HepG2 (cell line): ENCODE measurements at regions not wholly inside any gene's neighbourhood (a gene's known extent, or its start where the extent isn't known, plus 50 kb on each side); places are given as distances from the start of the nearest gene placed in this dataset.

Experiments
- ATAC-seq: fragments of 200-7000 bp; cut with Tn5 transposase; 3 replicates; pipeline ENCODE4 v1.9.1; 2020; ENCODE audit warnings: mild to moderate bottlenecking, moderate library complexity
- BruUV-seq: library from RNA; stranded (reverse); fragments of 400-500 nt; replicated peaks from 2 replicates; lab custom pipeline; 2021; lab: Mats Ljungman, UMichigan
- CTCF ChIA-PET: fragments of 300-600 bp; formaldehyde crosslinking; extraction: SDS; loops from one replicate; lab custom pipeline; 2021; ENCODE audit warnings: low total read pairs, inconsistent platforms, low intra/inter-chr PET ratio; lab: Yijun Ruan, JAX
- POLR2A ChIA-PET: fragments of 350-600 bp; sonication (Branson Sonifier 250); formaldehyde crosslinking; loops from one replicate; lab custom pipeline; 2020; ENCODE audit warnings: antibody characterized with exemption, inconsistent platforms; lab: Yijun Ruan, JAX
- DNase-seq: peaks from one replicate; pipeline ENCODE4 v3.0.0-alpha.2; 2015; ENCODE audit warnings: low spot score
- FAIRE-seq: peaks from 3 replicates; lab custom pipeline; 2011; peaks lifted over from hg19 to GRCh38; lab: Jason Lieb, UNC
- H2AFZ ChIP-seq: one replicate; pipeline ENCODE4 v1.6.1; 2011; ENCODE audit warnings: low read length, inconsistent platforms
- H3K27ac ChIP-seq: fragments of 300-600 bp; 3 replicates; pipeline ENCODE4 v1.8.0; 2011; ENCODE audit warnings: mixed run types, mild to moderate bottlenecking, mixed read lengths, low read length, inconsistent platforms; ENCODE audit not compliant: insufficient read depth; ENCODE audit errors: extremely low read length
- H3K27me3 ChIP-seq, 2 experiments: fragments of 200-600 bp in 1 of 2; 2 replicates in 1 of 2; 3 replicates in 1 of 2; pipeline versions ENCODE4 v1.6.0 to v1.8.0; 2011; ENCODE audit warnings: low read length in 2 of 2, mild to moderate bottlenecking in 2 of 2, moderate library complexity in 2 of 2, inconsistent platforms in 1 of 2; ENCODE audit not compliant: insufficient read depth in 2 of 2, control insufficient read depth in 1 of 2
- H3K36me3 ChIP-seq, 2 experiments: fragments of 200-600 bp in 1 of 2; replicated peaks in 1 of 2; 2 replicates in 1 of 2; 3 replicates in 1 of 2; pipeline versions ENCODE4 v1.5.1 to v1.8.0; 2011; ENCODE audit warnings: low read length in 2 of 2, inconsistent platforms in 1 of 2; ENCODE audit not compliant: insufficient read depth in 2 of 2, control insufficient read depth in 1 of 2
- H3K4me1 ChIP-seq: 2 replicates; pipeline ENCODE4 v1.5.1; 2012; ENCODE audit warnings: low read length, inconsistent platforms; ENCODE audit not compliant: insufficient read depth
- H3K4me2 ChIP-seq: 2 replicates; pipeline ENCODE4 v1.6.0; 2011; ENCODE audit warnings: low read depth, low read length, inconsistent platforms
- H3K4me3 ChIP-seq, 3 experiments: fragments of 200-600 bp in 1 of 3; sonication (generic), shearing (Covaris generic) in 1 of 3; replicated peaks in 1 of 3; 2 replicates each; pipeline ENCODE4 v1.5.1; 2011 to 2016; ENCODE audit warnings: low read length in 3 of 3, inconsistent platforms in 2 of 3, low read depth in 2 of 3, mild to moderate bottlenecking in 2 of 3, control low read depth in 1 of 3, mixed read lengths in 1 of 3; ENCODE audit not compliant: insufficient read depth in 1 of 3
- H3K79me2 ChIP-seq: one replicate; pipeline ENCODE4 v1.6.1; 2011; ENCODE audit warnings: low read length, inconsistent platforms; ENCODE audit not compliant: insufficient read depth
- H3K9ac ChIP-seq: 2 replicates; pipeline ENCODE4 v1.6.0; 2011; ENCODE audit warnings: mild to moderate bottlenecking, low read depth, low read length, inconsistent platforms; ENCODE audit not compliant: insufficient read depth
- H3K9me3 ChIP-seq: 2 replicates; pipeline ENCODE4 v1.5.1; 2012; ENCODE audit warnings: mild to moderate bottlenecking, low read length
- H4K20me1 ChIP-seq: 2 replicates; pipeline ENCODE4 v1.6.0; 2011; ENCODE audit warnings: inconsistent platforms, mild to moderate bottlenecking, low read length, moderate library complexity; ENCODE audit not compliant: insufficient read depth
- ARID3A ChIP-seq: IDR thresholded peaks from 2 replicates; pipeline ENCODE4 v1.6.1; 2012; ENCODE audit warnings: low read depth, low read length, improper control_type of control experiment
- HMGXB3 ChIP-seq: sonication (generic); formaldehyde crosslinking; IDR thresholded peaks from 2 replicates; pipeline ENCODE4 v1.4.0; 2020; ENCODE audit warnings: missing genetic modification reagents, borderline replicate concordance
- KDM2A ChIP-seq: sonication (generic); formaldehyde crosslinking; IDR thresholded peaks from 2 replicates; pipeline ENCODE4 v1.4.0; 2020; ENCODE audit warnings: low read depth, missing genetic modification reagents, borderline replicate concordance
- MEF2D ChIP-seq: sonication (generic); formaldehyde crosslinking; IDR thresholded peaks from 2 replicates; pipeline ENCODE4 v1.5.1; 2020; ENCODE audit warnings: mild to moderate bottlenecking, missing genetic modification reagents
- TCF12 ChIP-seq, 2 experiments: fragments of 450-650 bp in 1 of 2; sonication (generic) in 1 of 2; formaldehyde crosslinking in 1 of 2; IDR thresholded peaks; 2 replicates each; pipeline versions ENCODE4 v1.6.1 to v1.8.0; 2017 to 2022; ENCODE audit warnings: antibody characterized with exemption in 1 of 2, mild to moderate bottlenecking in 1 of 2, missing genetic modification reagents in 1 of 2, moderate library complexity in 1 of 2
- ZFP41 ChIP-seq: sonication (generic); formaldehyde crosslinking; IDR thresholded peaks from 2 replicates; pipeline ENCODE4 v1.4.0; 2020; ENCODE audit warnings: mild to moderate bottlenecking, missing genetic modification reagents, borderline replicate concordance
- ZMAT5 ChIP-seq: sonication (generic); formaldehyde crosslinking; IDR thresholded peaks from 2 replicates; pipeline ENCODE4 v1.5.0; 2020; ENCODE audit warnings: mild to moderate bottlenecking, low read depth, missing genetic modification reagents, borderline replicate concordance
- ZSCAN21 ChIP-seq: sonication (generic); formaldehyde crosslinking; IDR thresholded peaks from 2 replicates; pipeline ENCODE4 v1.8.0; 2022; ENCODE audit warnings: mild to moderate bottlenecking, missing genetic modification reagents, moderate library complexity, borderline replicate concordance
- whole genome bisulfite sequencing: methylation state at CpG from one replicate; pipeline ENCODE4 v1.1.6; 2017; ENCODE audit warnings: low lambda C conversion rate; 5-methylcytosine and 5-hydroxymethylcytosine counted together
- in situ Hi-C: cut with HindIII; loops from 2 replicates; pipeline ENCODE4 v1.10.0; 2017; ENCODE audit warnings: low pct_unique_long_range_greater_than_20kb; ENCODE audit not compliant: extremely low pct_ligation_motif_present
- intact Hi-C: fragments of 100-400 bp; cut with micrococcal nuclease; formaldehyde crosslinking; loops from one replicate; pipeline ENCODE4 v1.10.0; 2022; ENCODE audit not compliant: unreplicated experiment

- Histone ChIP-seq H2AFZ (no peak overlapping the region), H3K79me2 (no peaks in the 10 kb centered on the region), H3K4me2 (no peak overlapping the region), H3K27ac (no peak overlapping the region), H3K9ac (no peak overlapping the region), H3K4me3 (no peak overlapping the region), H4K20me1 (no peaks in the 10 kb centered on the region), H3K27me3 (no peaks in the 10 kb centered on the region), H3K36me3 (no peaks in the 10 kb centered on the region), H3K4me1 (no peaks in the 10 kb centered on the region), H3K9me3 (no peaks in the 10 kb centered on the region)
- 0% methylated on average over 1 of the region's 1 CpG for WGBS
- no peak for FAIRE-seq
- CTCF ChIA-PET, result no interaction called here
- TF ChIP-seq KDM2A (no peak), ZFP41 (no peak), ARID3A (no peak), ZMAT5 (CRISPR knock-in tag) (no peak)
- no TSS peak for BruUV-seq
- intact Hi-C loops (no loop called here), in situ Hi-C loops (no loop called here)
- no peak for DNase-seq
- POLR2A ChIA-PET, result no interaction called here
- ATAC-seq, result no peak
These were observed 199.4 kb downstream of the STK31 start for GRCh38 chr7:23909426-23909825.

GRCh38 chr7:23912065-23912464 lies 202.0 kb downstream of the STK31 start:
- Histone ChIP-seq H3K4me1 (no peaks in the 10 kb centered on the region), H3K27me3 (no peaks in the 10 kb centered on the region), H3K4me3 (no peak overlapping the region), H3K9ac (no peak overlapping the region), H4K20me1 (no peaks in the 10 kb centered on the region), H3K27ac (no peak overlapping the region), H3K36me3 (no peaks in the 10 kb centered on the region), H2AFZ (no peak overlapping the region), H3K79me2 (no peaks in the 10 kb centered on the region), H3K9me3 (no peaks in the 10 kb centered on the region), H3K4me2 (no peak overlapping the region)
- intact Hi-C loops (no loop called here), in situ Hi-C loops (no loop called here)
- DNase-seq (no peak), FAIRE-seq (no peak), ATAC-seq (no peak)
- TF ChIP-seq HMGXB3 (CRISPR knock-in tag) (no peak), MEF2D (no peak), ZSCAN21 (no peak), TCF12 (IDR thresholded peaks at IDR 0.05) (no peak), TCF12 (CRISPR knock-in tag; IDR thresholded peaks at IDR 0.05) (no peak)
- BruUV-seq, result no TSS peak
- 0% methylated on average over 1 of the region's 2 CpGs for WGBS
- POLR2A ChIA-PET, result no interaction called here
- CTCF ChIA-PET, result no interaction called here
